22Rv1 (cell line): ENCODE measurements at regions not wholly inside any gene's neighbourhood (a gene's known extent, or its start where the extent isn't known, plus 50 kb on each side); places are given as distances from the start of the nearest gene placed in this dataset.

Experiments
- H3K27ac ChIP-seq: fragments of 450-650 bp; 2 replicates; pipeline ENCODE4 v1.5.1; 2017
- CTCF ChIP-seq: fragments of 450-650 bp; IDR thresholded peaks from 2 replicates; pipeline ENCODE4 v1.5.1; 2017; ENCODE audit warnings: mild to moderate bottlenecking
- ZFX ChIP-seq: fragments of 450-650 bp; IDR thresholded peaks from 2 replicates; pipeline ENCODE4 v1.6.1; 2017; ENCODE audit warnings: antibody characterized with exemption, borderline replicate concordance

- TF ChIP-seq ZFX (no peak), CTCF (no peak)
- no peak overlapping the region for H3K27ac ChIP-seq
These were observed 220.1 kb upstream of the CTAGE1 start for GRCh38 chr18:22637787-22638186.

GRCh38 chr18:22639026-22639463 is 221.3 kb upstream of the CTAGE1 start:
- no peak for TF ChIP-seq ZFX
- no peak for TF ChIP-seq CTCF
- H3K27ac ChIP-seq: no peak overlapping the region

GRCh38 chr18:22639561-22639960 is 221.8 kb upstream of the CTAGE1 start:
- H3K27ac ChIP-seq: no peak overlapping the region
- TF ChIP-seq CTCF: no peak
- no peak for TF ChIP-seq ZFX

GRCh38 chr18:22640281-22640842 is 222.6 kb upstream of the CTAGE1 start:
- TF ChIP-seq ZFX: no peak
- no peak for TF ChIP-seq CTCF
- H3K27ac ChIP-seq: no peak overlapping the region

- no peak overlapping the region for H3K27ac ChIP-seq
- no peak for TF ChIP-seq ZFX
- TF ChIP-seq CTCF: no peak
These were observed 224.2 kb upstream of the CTAGE1 start for GRCh38 chr18:22641958-22642357.

GRCh38 chr18:22643731-22644130 is 226.0 kb upstream of the CTAGE1 start:
- no peak overlapping the region for H3K27ac ChIP-seq
- TF ChIP-seq ZFX: no peak
- no peak for TF ChIP-seq CTCF

GRCh38 chr18:22650247-22650646 is 232.5 kb upstream of the CTAGE1 start:
- no peak for TF ChIP-seq CTCF
- no peak for TF ChIP-seq ZFX
- H3K27ac ChIP-seq: no peak overlapping the region
